T-cell (primary cell): ENCODE measurements at regions not wholly inside any gene's neighbourhood (a gene's known extent, or its start where the extent isn't known, plus 50 kb on each side); places are given as distances from the start of the nearest gene placed in this dataset.

Experiments used
- ATAC-seq, 4 experiments: fragments of 200-7000 bp in 3 of 4; fragments of 150-1000 bp in 1 of 4; cut with Tn5 transposase; replicated peaks in 1 of 4; 1 replicate in 3 of 4; 2 replicates in 1 of 4; pipeline ENCODE4 v1.10.0; 2021; ENCODE audit warnings: moderate library complexity in 3 of 4, mild to moderate bottlenecking in 2 of 4, moderate number of reproducible peaks in 1 of 4
- CTCF ChIA-PET, 2 donors: fragments of 300-600 bp; sonication (Branson Sonifier 250); formaldehyde crosslinking; loops; one replicate each; lab custom pipeline; 2022; ENCODE audit warnings: antibody characterized with exemption in 2 of 2; lab: Charles Lee
- POLR2A ChIA-PET, 2 donors: fragments of 300-600 bp; sonication (Branson Sonifier 250); formaldehyde crosslinking; loops; one replicate each; lab custom pipeline; 2022; ENCODE audit warnings: antibody characterized with exemption in 2 of 2; lab: Charles Lee
- DNase-seq, 35 experiments: peaks; one replicate each; pipeline versions ENCODE4 v3.0.0 to v3.0.0-alpha.2; 2013 to 2023
- H3K27ac ChIP-seq: one replicate; pipeline ENCODE4 v1.5.1; 2013; ENCODE audit warnings: low read length
- H3K27me3 ChIP-seq, 2 experiments: replicated peaks in 1 of 2; 1 replicate in 1 of 2; 2 replicates in 1 of 2; pipeline versions ENCODE4 v1.6.1 to v1.7.0; 2013; ENCODE audit warnings: low read length in 1 of 2, mixed read lengths in 1 of 2; ENCODE audit not compliant: control insufficient read depth in 2 of 2, insufficient read depth in 2 of 2; ENCODE audit errors: extremely low read depth in 1 of 2
- H3K36me3 ChIP-seq, 2 donors: 1 replicate in 1 of 2; 2 replicates in 1 of 2; pipeline versions ENCODE4 v1.6.1 to v1.7.0; 2013; ENCODE audit warnings: low read length in 1 of 2; ENCODE audit not compliant: control insufficient read depth in 2 of 2, insufficient read depth in 1 of 2; ENCODE audit errors: extremely low read depth in 1 of 2
- H3K4me1 ChIP-seq, 2 experiments: 1 replicate in 1 of 2; 2 replicates in 1 of 2; pipeline versions ENCODE4 v1.6.1 to v1.7.0; 2013; ENCODE audit warnings: low read length in 2 of 2, mixed read lengths in 1 of 2; ENCODE audit not compliant: insufficient read depth in 2 of 2, control insufficient read depth in 1 of 2; ENCODE audit errors: extremely low read depth in 1 of 2
- H3K4me3 ChIP-seq, 2 donors: 1 replicate in 1 of 2; 2 replicates in 1 of 2; pipeline versions ENCODE4 v1.5.1 to v1.7.0; 2013; ENCODE audit warnings: mild to moderate bottlenecking in 2 of 2, low read length in 1 of 2, moderate library complexity in 1 of 2; ENCODE audit not compliant: control insufficient read depth in 1 of 2; ENCODE audit errors: extremely low read depth in 1 of 2
- H3K9me3 ChIP-seq: 2 replicates; pipeline ENCODE4 v1.7.0; 2013
- H3K27ac Mint-ChIP-seq, 2 donors: one replicate each; pipeline ENCODE4 v1.8.0; 2020 to 2021; ENCODE audit warnings: mild to moderate bottlenecking in 2 of 2, mixed read lengths in 2 of 2
- H3K27me3 Mint-ChIP-seq, 2 donors: one replicate each; pipeline ENCODE4 v1.8.0; 2021 to 2022; ENCODE audit warnings: mixed read lengths in 2 of 2
- H3K36me3 Mint-ChIP-seq: one replicate; pipeline ENCODE4 v1.8.0; 2021; ENCODE audit warnings: mixed read lengths
- H3K4me1 Mint-ChIP-seq, 3 donors: one replicate each; pipeline ENCODE4 v1.8.0; 2020 to 2022; ENCODE audit warnings: mixed read lengths in 3 of 3, mild to moderate bottlenecking in 1 of 3
- H3K4me3 Mint-ChIP-seq, 3 donors: one replicate each; pipeline ENCODE4 v1.8.0; 2020 to 2022; ENCODE audit warnings: mild to moderate bottlenecking in 3 of 3, mixed read lengths in 3 of 3, moderate library complexity in 3 of 3
- H3K9me3 Mint-ChIP-seq, 3 donors: one replicate each; pipeline ENCODE4 v1.8.0; 2020 to 2022; ENCODE audit warnings: mixed read lengths in 3 of 3
- whole genome bisulfite sequencing: methylation state at CpG from one replicate; pipeline ENCODE4 v1.1.5; 2013; ENCODE audit warnings: missing lambda C conversion rate; ENCODE audit not compliant: insufficient coverage; 5-methylcytosine and 5-hydroxymethylcytosine counted together

GRCh38 chr2:139357972-139358371 is 577.8 kb upstream of the NXPH2 start:
- WGBS = 90% methylated on average over 2 of the region's 3 CpGs

GRCh38 chr2:139354518-139354917 is 574.3 kb upstream of the NXPH2 start:
- POLR2A ChIA-PET = no interaction called here
- ATAC-seq (no peak), DNase-seq (no peak)
- H3K4me3 Mint-ChIP-seq = no peak overlapping the region
- peaks cover 12 to 15% (median 14%) of the 10 kb centered on the region in 3 donors for H3K9me3 Mint-ChIP-seq
- no peaks in the 10 kb centered on the region for H3K27me3 Mint-ChIP-seq
- Histone ChIP-seq H3K27me3 (no peaks in the 10 kb centered on the region), H3K9me3 (peaks cover 2% of the 10 kb centered on the region), H3K36me3 (no peaks in the 10 kb centered on the region), H3K27ac (no peak overlapping the region), H3K4me3 (no peak overlapping the region), H3K4me1 (no peaks in the 10 kb centered on the region)
- no peaks in the 10 kb centered on the region for H3K36me3 Mint-ChIP-seq
- WGBS = no CpG with 5 or more reads among the region's 1 CpG
- H3K27ac Mint-ChIP-seq = no peak overlapping the region
- CTCF ChIA-PET = no interaction called here
- no peaks in the 10 kb centered on the region for H3K4me1 Mint-ChIP-seq

More at GRCh38 chr2:139357972-139358371, 577.8 kb upstream of the NXPH2 start:
- no peaks in the 10 kb centered on the region for H3K27me3 ChIP-seq
- no peak overlapping the region for H3K4me3 ChIP-seq
- CTCF ChIA-PET = no interaction called here
- peaks cover 2% of the 10 kb centered on the region for H3K9me3 ChIP-seq
- no peak overlapping the region for H3K27ac ChIP-seq
- POLR2A ChIA-PET = no interaction called here
- Mint-ChIP-seq H3K9me3 (peaks cover 4 to 10% (median 9%) of the 10 kb centered on the region in 3 donors), H3K36me3 (no peaks in the 10 kb centered on the region), H3K4me3 (no peak overlapping the region), H3K27ac (no peak overlapping the region), H3K4me1 (no peaks in the 10 kb centered on the region), H3K27me3 (no peaks in the 10 kb centered on the region)
- DNase-seq (no peak), ATAC-seq (no peak)
- no peaks in the 10 kb centered on the region for H3K4me1 ChIP-seq
- no peaks in the 10 kb centered on the region for H3K36me3 ChIP-seq

GRCh38 chr2:139353874-139354273 is 573.7 kb upstream of the NXPH2 start:
- no CpG with 5 or more reads among the region's 1 CpG for WGBS
- no peaks in the 10 kb centered on the region for H3K4me1 Mint-ChIP-seq
- DNase-seq = no peak
- no peak for ATAC-seq
- Histone ChIP-seq H3K27me3 (no peaks in the 10 kb centered on the region), H3K4me1 (no peaks in the 10 kb centered on the region), H3K4me3 (no peak overlapping the region), H3K27ac (no peak overlapping the region), H3K9me3 (peaks cover 2% of the 10 kb centered on the region), H3K36me3 (no peaks in the 10 kb centered on the region)
- POLR2A ChIA-PET = no interaction called here
- peaks cover 11 to 20% (median 19%) of the 10 kb centered on the region in 3 donors for H3K9me3 Mint-ChIP-seq
- no peaks in the 10 kb centered on the region for H3K36me3 Mint-ChIP-seq
- H3K27ac Mint-ChIP-seq = no peak overlapping the region
- CTCF ChIA-PET = no interaction called here
- no peak overlapping the region for H3K4me3 Mint-ChIP-seq
- H3K27me3 Mint-ChIP-seq = no peaks in the 10 kb centered on the region

GRCh38 chr2:139317259-139317658 is 537.1 kb upstream of the NXPH2 start:
- Mint-ChIP-seq H3K9me3 (peaks cover 2 to 10% (median 8%) of the 10 kb centered on the region in 3 donors), H3K36me3 (no peaks in the 10 kb centered on the region), H3K27ac (no peak overlapping the region), H3K4me1 (no peaks in the 10 kb centered on the region), H3K27me3 (no peaks in the 10 kb centered on the region), H3K4me3 (no peak overlapping the region)
- ATAC-seq (no peak), DNase-seq (no peak)
- ChIA-PET CTCF (no interaction called here), POLR2A (no interaction called here)
- Histone ChIP-seq H3K9me3 (no peaks in the 10 kb centered on the region), H3K4me3 (no peak overlapping the region), H3K36me3 (no peaks in the 10 kb centered on the region), H3K27ac (no peak overlapping the region), H3K4me1 (no peaks in the 10 kb centered on the region), H3K27me3 (no peaks in the 10 kb centered on the region)
- WGBS = no CpG with 5 or more reads among the region's 1 CpG

GRCh38 chr2:139314059-139314458 is 533.9 kb upstream of the NXPH2 start:
- no peaks in the 10 kb centered on the region for H3K4me1 ChIP-seq
- H3K9me3 ChIP-seq = no peaks in the 10 kb centered on the region
- ChIA-PET POLR2A (no interaction called here), CTCF (no interaction called here)
- peaks cover 2 to 15% (median 9%) of the 10 kb centered on the region in 3 donors for H3K9me3 Mint-ChIP-seq
- H3K36me3 Mint-ChIP-seq = no peaks in the 10 kb centered on the region
- no peak for ATAC-seq
- H3K4me3 Mint-ChIP-seq = no peak overlapping the region
- WGBS = no CpG with 5 or more reads among the region's 1 CpG
- no peaks in the 10 kb centered on the region for H3K4me1 Mint-ChIP-seq
- no peaks in the 10 kb centered on the region for H3K36me3 ChIP-seq
- no peak overlapping the region for H3K27ac Mint-ChIP-seq
- no peak for DNase-seq
- H3K27me3 Mint-ChIP-seq = no peaks in the 10 kb centered on the region
- no peak overlapping the region for H3K27ac ChIP-seq
- no peaks in the 10 kb centered on the region for H3K27me3 ChIP-seq
- H3K4me3 ChIP-seq = no peak overlapping the region

GRCh38 chr2:139296672-139297209 is 516.6 kb upstream of the NXPH2 start:
- 67% methylated on average over 1 of the region's 3 CpGs for WGBS
- no peak for DNase-seq

More at GRCh38 chr2:139296672-139297209, 516.6 kb upstream of the NXPH2 start:
- Histone ChIP-seq H3K9me3 (no peaks in the 10 kb centered on the region), H3K4me3 (no peak overlapping the region), H3K27me3 (no peaks in the 10 kb centered on the region), H3K4me1 (no peaks in the 10 kb centered on the region), H3K36me3 (no peaks in the 10 kb centered on the region), H3K27ac (no peak overlapping the region)
- Mint-ChIP-seq H3K9me3 (peaks cover 5 to 21% (median 7%) of the 10 kb centered on the region in 3 donors), H3K4me1 (no peaks in the 10 kb centered on the region), H3K4me3 (no peak overlapping the region), H3K36me3 (no peaks in the 10 kb centered on the region), H3K27me3 (no peaks in the 10 kb centered on the region), H3K27ac (no peak overlapping the region)
- ChIA-PET POLR2A (no interaction called here), CTCF (no interaction called here)
- no peak for ATAC-seq
